ENCODE measurements at regions not wholly inside any gene's neighbourhood (a gene's known extent, or its start where the extent isn't known, plus 50 kb on each side); places are given as distances from the start of the nearest gene placed in this dataset.

DNA sequence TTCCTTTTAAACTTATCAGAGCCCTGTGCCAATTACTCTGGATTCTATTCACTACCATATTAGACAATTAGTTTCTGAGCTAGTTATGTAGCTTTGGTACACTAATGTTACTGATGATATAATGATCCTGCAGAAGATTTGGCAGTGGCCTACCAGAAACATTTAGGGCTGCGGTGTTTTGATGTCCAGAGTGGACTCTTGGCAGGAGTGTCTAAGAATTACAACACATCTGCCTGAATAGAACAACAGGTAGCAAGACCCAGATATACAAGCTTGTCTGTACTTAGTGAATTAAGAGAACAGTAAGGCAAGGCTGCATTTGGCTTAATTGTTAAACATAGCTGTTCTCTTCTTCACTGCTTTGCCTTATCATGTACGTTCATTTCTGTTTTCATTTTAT lies 691.6 kb upstream of the FBXO33 start:
- no peak for DNase-seq (ENCODE audit: low read depth)
- TF ChIP-seq, protein P1, sequence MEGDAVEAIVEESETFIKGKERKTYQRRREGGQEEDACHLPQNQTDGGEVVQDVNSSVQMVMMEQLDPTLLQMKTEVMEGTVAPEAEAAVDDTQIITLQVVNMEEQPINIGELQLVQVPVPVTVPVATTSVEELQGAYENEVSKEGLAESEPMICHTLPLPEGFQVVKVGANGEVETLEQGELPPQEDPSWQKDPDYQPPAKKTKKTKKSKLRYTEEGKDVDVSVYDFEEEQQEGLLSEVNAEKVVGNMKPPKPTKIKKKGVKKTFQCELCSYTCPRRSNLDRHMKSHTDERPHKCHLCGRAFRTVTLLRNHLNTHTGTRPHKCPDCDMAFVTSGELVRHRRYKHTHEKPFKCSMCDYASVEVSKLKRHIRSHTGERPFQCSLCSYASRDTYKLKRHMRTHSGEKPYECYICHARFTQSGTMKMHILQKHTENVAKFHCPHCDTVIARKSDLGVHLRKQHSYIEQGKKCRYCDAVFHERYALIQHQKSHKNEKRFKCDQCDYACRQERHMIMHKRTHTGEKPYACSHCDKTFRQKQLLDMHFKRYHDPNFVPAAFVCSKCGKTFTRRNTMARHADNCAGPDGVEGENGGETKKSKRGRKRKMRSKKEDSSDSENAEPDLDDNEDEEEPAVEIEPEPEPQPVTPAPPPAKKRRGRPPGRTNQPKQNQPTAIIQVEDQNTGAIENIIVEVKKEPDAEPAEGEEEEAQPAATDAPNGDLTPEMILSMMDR (IDR thresholded peaks at IDR 0.05; ENCODE audit: insufficient read depth, low read depth, low read length): no peak
- CTCF ChIA-PET: no interaction called here
- POLR2A ChIA-PET: no interaction called here
- Histone ChIP-seq H3K36me3 (ENCODE audit: control insufficient read depth, insufficient read depth, low read length) (no peaks in the 10 kb centered on the region), H3K27me3 (ENCODE audit: control insufficient read depth, insufficient read depth, low read length) (no peaks in the 10 kb centered on the region), H3K4me3 (ENCODE audit: low read depth, low read length) (no peak overlapping the region)

DNA sequence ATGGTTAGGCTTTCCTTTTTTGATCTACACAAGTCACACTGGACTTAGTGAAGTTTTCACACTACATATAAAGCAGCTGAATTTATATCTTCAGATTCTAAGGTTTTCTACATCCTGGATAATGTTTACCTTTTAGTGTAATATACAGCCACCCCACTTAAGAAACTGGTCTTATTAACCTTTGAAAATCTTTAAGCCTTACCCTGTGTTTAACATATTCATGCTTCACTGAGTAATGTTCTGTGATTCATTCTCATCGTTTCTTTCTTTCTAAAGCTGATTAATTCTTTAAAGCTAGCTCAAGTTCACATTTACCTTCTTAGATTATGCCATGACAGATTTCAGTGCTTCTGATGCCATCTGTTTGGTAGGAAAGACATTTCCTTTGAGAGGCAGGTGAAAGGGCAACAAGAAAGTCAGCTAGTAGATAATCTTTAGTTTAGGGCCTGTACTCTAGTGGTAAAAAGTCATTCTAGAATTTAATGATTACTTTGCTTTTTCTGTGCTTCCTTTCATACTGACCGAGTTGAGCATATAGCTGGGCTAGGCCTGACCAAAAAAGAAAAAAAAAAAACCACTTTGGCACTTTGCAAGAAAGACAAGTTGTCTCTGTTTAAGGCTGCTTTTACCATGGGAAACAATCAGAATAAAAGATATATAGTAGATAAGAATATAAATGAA lies 690.9 kb upstream of the FBXO33 start:
- ChIA-PET POLR2A (no interaction called here), CTCF (no interaction called here)
- no peaks in the 10 kb centered on the region for H3K27me3 ChIP-seq (ENCODE audit: control insufficient read depth, insufficient read depth, low read length)
- H3K36me3 ChIP-seq (ENCODE audit: control insufficient read depth, insufficient read depth, low read length): no peaks in the 10 kb centered on the region
- TF ChIP-seq, protein P1 (IDR thresholded peaks at IDR 0.05; ENCODE audit: insufficient read depth, low read depth, low read length): no peak
- DNase-seq (ENCODE audit: low read depth): no peak
- no peak overlapping the region for H3K4me3 ChIP-seq (ENCODE audit: low read depth, low read length)

DNA sequence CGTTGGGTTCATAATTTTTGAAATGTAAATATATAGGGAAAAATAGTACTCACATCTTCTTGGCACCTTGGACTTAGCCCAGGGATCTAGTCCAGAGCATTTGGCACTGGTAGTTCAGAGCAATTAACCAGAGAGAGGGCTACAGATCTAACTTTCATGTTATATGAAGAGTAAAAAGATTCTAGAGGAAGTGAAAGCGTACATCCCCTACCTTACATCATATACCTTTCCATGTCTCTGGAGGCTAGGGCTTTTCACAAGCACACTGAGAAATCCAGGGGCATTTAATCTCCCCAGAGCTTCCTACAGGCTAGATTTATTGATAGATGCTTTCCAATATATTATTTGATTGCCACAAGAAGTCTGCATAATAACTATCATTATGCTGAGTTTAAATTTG lies 687.5 kb upstream of the FBXO33 start:
- ChIA-PET CTCF (no interaction called here), POLR2A (no interaction called here)
- H3K36me3 ChIP-seq (ENCODE audit: control insufficient read depth, insufficient read depth, low read length): no peaks in the 10 kb centered on the region
- no peak overlapping the region for H3K4me3 ChIP-seq (ENCODE audit: low read depth, low read length)
- no peaks in the 10 kb centered on the region for H3K27me3 ChIP-seq (ENCODE audit: control insufficient read depth, insufficient read depth, low read length)
- TF ChIP-seq, protein P1 (IDR thresholded peaks at IDR 0.05; ENCODE audit: insufficient read depth, low read depth, low read length): no peak
- DNase-seq (ENCODE audit: low read depth): no peak

DNA sequence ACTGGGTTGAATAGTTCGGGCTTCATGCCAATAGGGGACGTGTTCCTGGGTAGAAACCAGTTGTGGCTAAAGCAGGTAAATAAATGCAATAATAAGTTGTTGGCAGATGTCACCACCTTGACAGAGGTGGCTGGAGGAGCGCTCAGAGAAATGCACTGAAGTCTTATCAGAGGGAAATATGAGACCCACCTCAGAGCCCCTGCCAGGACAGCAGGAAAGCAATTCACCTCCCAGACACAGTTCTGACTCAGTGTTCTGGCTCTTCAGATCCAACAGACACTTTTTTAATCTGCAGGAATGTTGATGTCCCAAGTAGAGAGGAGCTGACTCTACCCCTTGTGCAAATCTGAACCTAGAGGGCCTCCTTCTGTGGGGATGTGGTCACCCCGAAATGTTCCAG lies 687.1 kb upstream of the FBXO33 start:
- DNase-seq (ENCODE audit: low read depth): no peak
- Histone ChIP-seq H3K4me3 (ENCODE audit: low read depth, low read length) (no peak overlapping the region), H3K27me3 (ENCODE audit: control insufficient read depth, insufficient read depth, low read length) (no peaks in the 10 kb centered on the region), H3K36me3 (ENCODE audit: control insufficient read depth, insufficient read depth, low read length) (no peaks in the 10 kb centered on the region)
- TF ChIP-seq, protein P1 (IDR thresholded peaks at IDR 0.05; ENCODE audit: insufficient read depth, low read depth, low read length): no peak
- ChIA-PET POLR2A (no interaction called here), CTCF (no interaction called here)

DNA sequence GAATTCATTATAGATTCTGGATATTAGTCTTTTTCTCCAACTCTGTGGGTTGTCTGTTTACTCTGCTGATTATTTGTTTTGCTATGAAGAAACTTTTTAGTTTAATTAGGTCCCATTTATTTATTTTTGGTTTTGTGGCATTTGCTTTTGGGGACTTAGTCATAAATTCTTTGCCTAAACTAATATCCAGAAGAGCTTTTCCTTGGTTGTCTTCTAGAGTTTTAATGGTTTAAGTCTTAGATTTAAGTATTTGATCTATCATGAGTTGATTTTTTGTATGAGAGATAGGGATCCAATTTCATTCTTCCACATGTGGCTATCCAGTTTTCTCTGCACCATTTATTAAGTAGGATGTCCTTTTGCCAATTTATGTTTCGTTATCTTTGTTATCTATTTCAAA lies 683.4 kb upstream of the FBXO33 start:
- CTCF ChIA-PET: no interaction called here

More for the DNA sequence above, 683.4 kb upstream of the FBXO33 start:
- Histone ChIP-seq H3K27me3 (ENCODE audit: control insufficient read depth, insufficient read depth, low read length) (no peaks in the 10 kb centered on the region), H3K4me3 (ENCODE audit: low read depth, low read length) (no peak overlapping the region), H3K36me3 (ENCODE audit: control insufficient read depth, insufficient read depth, low read length) (no peaks in the 10 kb centered on the region)
- DNase-seq (ENCODE audit: low read depth): no peak
- TF ChIP-seq, protein P1 (IDR thresholded peaks at IDR 0.05; ENCODE audit: insufficient read depth, low read depth, low read length): no peak
- POLR2A ChIA-PET: no interaction called here
